AG10803 (cell line): ENCODE measurements at regions not wholly inside any gene's neighbourhood (a gene's known extent, or its start where the extent isn't known, plus 50 kb on each side); places are given as distances from the start of the nearest gene placed in this dataset.

Experiments
- DNase-seq: peaks from one replicate; pipeline ENCODE4 v3.0.0; 2010; ENCODE audit warnings: low read depth
- H3K4me3 ChIP-seq: 2 replicates; pipeline ENCODE4 v1.5.1; 2011; ENCODE audit warnings: mild to moderate bottlenecking, low read length, control low read depth
- TF ChIP-seq, protein P1 (sequence below): conservative IDR thresholded peaks from 2 replicates; pipeline ENCODE4 v1.5.1; 2011; ENCODE audit warnings: mild to moderate bottlenecking, low read length, control low read depth, inconsistent platforms

DNA sequence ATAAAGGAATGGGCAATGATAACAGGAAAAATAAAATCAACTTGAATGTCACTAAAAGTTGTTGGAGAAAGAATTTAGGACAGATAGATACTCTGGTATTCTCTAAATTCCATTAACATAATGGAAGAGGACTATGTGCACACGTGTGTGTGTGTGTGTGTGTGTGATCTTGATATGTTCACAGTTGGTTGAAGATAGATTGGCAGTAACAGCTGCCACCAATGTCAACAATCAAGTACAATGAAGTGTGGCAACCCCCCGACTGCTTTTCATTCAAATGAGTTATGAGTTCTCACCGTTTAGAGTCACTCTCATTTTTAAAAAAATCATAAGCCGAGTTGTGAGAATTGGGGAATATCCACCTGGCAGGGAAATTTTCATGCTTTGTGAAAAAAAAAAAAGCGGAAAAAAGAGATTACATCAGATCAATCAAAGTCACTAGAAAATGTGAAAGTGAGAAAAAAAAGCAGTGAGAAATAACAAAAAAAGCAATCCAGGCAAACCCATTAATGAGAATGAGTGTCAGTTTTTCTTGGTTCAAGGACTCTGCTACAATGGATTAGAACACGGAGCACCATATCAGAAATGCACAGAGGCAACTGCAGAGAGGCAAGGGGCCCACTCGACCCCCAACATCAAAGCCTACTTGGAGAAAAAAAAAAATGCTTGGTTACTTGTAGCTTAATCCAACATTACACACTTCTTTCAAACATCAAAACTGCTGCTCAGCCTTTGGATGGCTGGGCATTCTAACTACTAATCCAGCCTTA, 414.9 kb upstream of the PITX2 start:
- TF ChIP-seq, protein P1, sequence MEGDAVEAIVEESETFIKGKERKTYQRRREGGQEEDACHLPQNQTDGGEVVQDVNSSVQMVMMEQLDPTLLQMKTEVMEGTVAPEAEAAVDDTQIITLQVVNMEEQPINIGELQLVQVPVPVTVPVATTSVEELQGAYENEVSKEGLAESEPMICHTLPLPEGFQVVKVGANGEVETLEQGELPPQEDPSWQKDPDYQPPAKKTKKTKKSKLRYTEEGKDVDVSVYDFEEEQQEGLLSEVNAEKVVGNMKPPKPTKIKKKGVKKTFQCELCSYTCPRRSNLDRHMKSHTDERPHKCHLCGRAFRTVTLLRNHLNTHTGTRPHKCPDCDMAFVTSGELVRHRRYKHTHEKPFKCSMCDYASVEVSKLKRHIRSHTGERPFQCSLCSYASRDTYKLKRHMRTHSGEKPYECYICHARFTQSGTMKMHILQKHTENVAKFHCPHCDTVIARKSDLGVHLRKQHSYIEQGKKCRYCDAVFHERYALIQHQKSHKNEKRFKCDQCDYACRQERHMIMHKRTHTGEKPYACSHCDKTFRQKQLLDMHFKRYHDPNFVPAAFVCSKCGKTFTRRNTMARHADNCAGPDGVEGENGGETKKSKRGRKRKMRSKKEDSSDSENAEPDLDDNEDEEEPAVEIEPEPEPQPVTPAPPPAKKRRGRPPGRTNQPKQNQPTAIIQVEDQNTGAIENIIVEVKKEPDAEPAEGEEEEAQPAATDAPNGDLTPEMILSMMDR, result no peak
- no peak overlapping the region for H3K4me3 ChIP-seq
- no peak for DNase-seq

DNA sequence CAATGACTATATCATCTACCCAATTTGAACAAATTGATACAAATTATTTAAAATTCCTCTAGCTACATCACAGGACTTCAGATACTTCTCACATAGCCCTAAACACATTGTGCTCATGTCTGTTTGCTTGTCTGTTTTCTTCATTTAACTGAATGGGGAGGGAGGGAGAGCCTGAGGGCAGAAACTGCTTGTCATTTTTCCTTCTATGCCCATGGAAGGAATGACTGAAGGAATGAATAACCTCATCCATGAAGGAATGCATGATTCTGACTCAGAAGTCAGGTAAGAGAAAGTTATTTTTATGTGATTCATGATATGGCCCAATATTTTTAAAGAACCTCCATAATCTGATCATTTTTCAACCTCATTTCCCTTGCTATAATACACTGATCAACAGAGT, 418.0 kb upstream of the PITX2 start:
- no peak overlapping the region for H3K4me3 ChIP-seq
- DNase-seq, result no peak
- TF ChIP-seq, protein P1, result no peak

DNA sequence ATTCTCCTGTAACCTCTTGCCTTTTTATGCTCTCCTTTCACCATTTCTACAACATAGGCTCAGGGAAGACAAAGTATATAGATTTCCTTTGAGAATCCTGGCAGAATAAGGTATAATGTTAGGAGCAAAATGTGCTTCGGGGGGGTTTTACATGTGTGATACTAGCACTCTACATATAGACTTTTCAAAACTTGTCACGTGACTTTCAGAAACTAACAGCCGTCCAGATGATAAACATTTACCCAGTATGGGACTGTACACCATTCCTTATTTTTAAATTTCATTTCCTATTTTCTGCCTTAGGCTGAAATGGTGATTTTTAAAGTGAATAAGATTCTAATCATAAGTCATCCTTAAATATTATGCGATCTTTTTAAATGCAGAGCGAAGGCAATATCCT, 420.4 kb upstream of the PITX2 start:
- TF ChIP-seq, protein P1, result no peak
- DNase-seq, result no peak
- no peak overlapping the region for H3K4me3 ChIP-seq

DNA sequence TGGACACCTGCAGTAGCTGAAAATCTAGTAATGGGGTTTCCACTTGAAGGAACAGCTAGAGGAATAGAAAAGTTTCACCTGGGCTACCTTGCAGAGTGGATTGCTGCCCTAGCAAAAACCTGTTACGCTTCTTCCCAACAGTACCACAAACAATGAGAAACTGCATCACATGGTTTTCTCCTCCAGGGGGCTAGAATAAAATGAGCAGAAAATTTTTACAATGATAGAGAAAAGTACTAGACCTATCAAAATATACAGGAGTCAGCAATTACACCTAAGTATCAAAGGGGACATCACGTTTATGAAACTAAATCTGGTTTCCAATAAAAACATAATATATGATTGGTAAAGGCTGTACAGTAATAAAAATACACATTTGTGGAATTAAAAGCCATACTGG, 423.1 kb upstream of the PITX2 start:
- no peak for DNase-seq
- TF ChIP-seq, protein P1, result no peak
- H3K4me3 ChIP-seq, result no peak overlapping the region

DNA sequence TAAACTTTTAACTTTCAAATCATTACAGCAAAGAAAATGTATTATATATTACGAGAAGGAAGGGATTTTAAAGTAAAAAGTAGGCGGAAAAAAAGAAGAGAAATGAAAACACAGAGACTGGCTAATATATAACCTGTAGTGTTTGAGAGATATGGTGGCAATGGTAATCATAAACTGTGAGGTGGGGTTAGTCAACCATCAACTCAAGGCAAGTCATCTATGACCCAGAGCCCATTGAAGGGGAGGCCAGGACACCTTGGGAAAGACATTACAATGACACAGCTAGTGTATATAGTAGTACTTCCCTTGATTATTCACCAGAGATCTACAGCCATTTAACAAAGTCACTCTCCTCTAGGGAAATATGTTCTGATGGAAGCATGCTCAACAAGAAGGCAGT, 423.9 kb upstream of the PITX2 start:
- DNase-seq, result no peak
- no peak overlapping the region for H3K4me3 ChIP-seq
- TF ChIP-seq, protein P1, result no peak

DNA sequence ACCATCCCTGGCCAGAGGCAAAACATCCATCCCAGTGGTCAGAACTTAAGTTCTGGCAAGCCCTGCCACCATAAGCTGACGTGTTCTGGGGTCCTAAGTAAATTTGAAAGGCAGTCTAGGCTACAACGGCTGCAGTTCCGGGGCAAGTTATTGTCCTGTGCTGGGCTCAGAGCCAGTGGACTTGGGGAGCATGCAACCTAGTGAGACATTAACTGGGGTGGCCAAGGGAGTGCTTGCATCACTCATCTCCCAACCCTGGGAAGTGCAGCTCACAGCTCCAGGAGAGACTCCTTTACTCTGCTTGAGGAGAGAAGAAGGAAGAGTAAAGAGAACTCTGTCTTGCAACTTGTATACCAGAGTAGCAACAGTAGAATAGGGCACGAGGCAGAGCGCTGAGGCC, 425.4 kb upstream of the PITX2 start:
- DNase-seq, result no peak
- TF ChIP-seq, protein P1, result no peak
- H3K4me3 ChIP-seq, result no peak overlapping the region

DNA sequence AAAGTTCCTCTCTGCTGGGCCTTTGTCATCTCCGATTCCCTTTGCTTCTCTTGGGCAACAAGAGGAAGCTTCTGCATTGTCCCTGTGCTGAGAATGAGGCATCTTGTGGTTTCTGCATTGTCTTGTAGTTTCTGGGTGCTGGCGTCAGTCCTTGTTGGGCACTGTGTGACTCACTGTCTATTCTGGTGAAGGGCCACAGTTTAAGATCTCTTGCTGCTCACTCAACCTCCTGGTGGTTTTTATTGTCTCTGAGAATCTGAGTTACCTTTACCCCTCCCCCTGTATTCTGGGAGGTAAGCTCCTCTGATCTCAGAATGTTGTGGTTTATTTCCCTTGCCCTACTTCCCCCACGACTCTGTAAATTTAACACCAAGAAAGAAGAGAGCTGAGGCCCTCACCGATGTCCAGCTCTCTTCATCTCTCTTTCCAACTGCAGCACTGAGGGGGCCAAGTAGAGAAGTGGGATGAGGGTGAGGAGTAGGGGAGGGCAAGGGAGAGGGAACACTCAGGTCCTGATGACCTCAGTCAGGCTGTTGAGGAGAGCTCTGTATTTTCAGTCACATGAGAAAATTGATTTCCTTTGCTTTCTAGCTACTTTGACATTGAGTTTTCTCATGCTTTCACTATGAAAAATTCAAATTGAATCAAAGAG, 441.6 kb upstream of the PITX2 start:
- DNase-seq, result peak; percentile 92
- TF ChIP-seq, protein P1, result peak; percentile 19; the same call in 1 of the 2 replicates
- no peak overlapping the region for H3K4me3 ChIP-seq
